WTC11 (cell line): ENCODE measurements at regions not wholly inside any gene's neighbourhood (a gene's known extent, or its start where the extent isn't known, plus 50 kb on each side); places are given as distances from the start of the nearest gene placed in this dataset.

Experiments used
- ATAC-seq: fragments of 200-7000 bp; cut with Tn5 transposase; 2 replicates; pipeline ENCODE4 v1.10.0; 2021; ENCODE audit warnings: mild to moderate bottlenecking, moderate library complexity
- CTCF ChIA-PET: fragments of 300-600 bp; sonication (Branson Sonifier 250); formaldehyde crosslinking; loops from one replicate; lab custom pipeline; 2021; ENCODE audit warnings: antibody characterized with exemption; lab: Charles Lee
- POLR2A ChIA-PET: fragments of 350-600 bp; sonication (Branson Sonifier 250); formaldehyde crosslinking; loops from one replicate; lab custom pipeline; 2021; ENCODE audit warnings: antibody characterized with exemption; lab: Charles Lee
- DNase-seq: peaks from one replicate; pipeline ENCODE4 v3.0.0; 2021; ENCODE audit warnings: low spot score
- H3K27ac Mint-ChIP-seq: 2 replicates; pipeline ENCODE4 v1.8.0; 2021; ENCODE audit warnings: mixed read lengths
- H3K27me3 Mint-ChIP-seq: 2 replicates; pipeline ENCODE4 v1.8.0; 2021; ENCODE audit warnings: low read depth, mild to moderate bottlenecking, moderate library complexity, mixed read lengths
- H3K36me3 Mint-ChIP-seq: 2 replicates; pipeline ENCODE4 v1.8.0; 2021; ENCODE audit warnings: mixed read lengths
- H3K4me1 Mint-ChIP-seq: 2 replicates; pipeline ENCODE4 v1.8.0; 2022; ENCODE audit warnings: mixed read lengths
- H3K4me3 Mint-ChIP-seq: 2 replicates; pipeline ENCODE4 v1.8.0; 2021; ENCODE audit warnings: mild to moderate bottlenecking, moderate library complexity, mixed read lengths
- H3K9me3 Mint-ChIP-seq: 2 replicates; pipeline ENCODE4 v1.8.0; 2021; ENCODE audit warnings: mixed read lengths
- CBFB ChIP-seq: sonication (generic); formaldehyde crosslinking; IDR thresholded peaks from 2 replicates; pipeline ENCODE4 v1.8.1; 2022; ENCODE audit warnings: mild to moderate bottlenecking, low read depth, missing genetic modification reagents
- CDX4 ChIP-seq: fragments of 250-450 bp; sonication (Bioruptor Pico); IDR thresholded peaks from 2 replicates; pipeline ENCODE4 v1.9.0; 2021; ENCODE audit warnings: moderate library complexity, mild to moderate bottlenecking, inconsistent platforms, borderline replicate concordance
- CREM ChIP-seq: sonication (generic); formaldehyde crosslinking; IDR thresholded peaks from 2 replicates; pipeline ENCODE4 v1.8.1; 2022; ENCODE audit warnings: mild to moderate bottlenecking, missing genetic modification reagents, moderate library complexity
- E2F5 ChIP-seq: sonication (generic); formaldehyde crosslinking; IDR thresholded peaks from 2 replicates; pipeline ENCODE4 v1.8.1; 2022; ENCODE audit warnings: mild to moderate bottlenecking, moderate library complexity, missing genetic modification reagents
- EMX1 ChIP-seq: fragments of 250-450 bp; sonication (Bioruptor Pico); IDR thresholded peaks from 2 replicates; pipeline ENCODE4 v1.8.0; 2021; ENCODE audit warnings: mild to moderate bottlenecking
- GABPB1 ChIP-seq: sonication (generic); formaldehyde crosslinking; IDR thresholded peaks from 2 replicates; pipeline ENCODE4 v1.8.1; 2023; ENCODE audit warnings: mild to moderate bottlenecking, missing genetic modification reagents
- JAZF1 ChIP-seq: fragments of 250-450 bp; sonication (Bioruptor Pico); IDR thresholded peaks from 2 replicates; pipeline ENCODE4 v1.9.0; 2021; ENCODE audit warnings: moderate library complexity, mild to moderate bottlenecking, inconsistent platforms
- MYBL2 ChIP-seq: sonication (generic); formaldehyde crosslinking; IDR thresholded peaks from 2 replicates; pipeline ENCODE4 v1.8.1; 2023; ENCODE audit warnings: mild to moderate bottlenecking, moderate library complexity, missing genetic modification reagents
- NFYB ChIP-seq: sonication (generic); formaldehyde crosslinking; conservative IDR thresholded peaks from 2 replicates; pipeline ENCODE4 v1.8.0; 2022; ENCODE audit warnings: low read depth, missing genetic modification reagents
- NR1H2 ChIP-seq: sonication (generic); formaldehyde crosslinking; IDR thresholded peaks from 2 replicates; pipeline ENCODE4 v1.9.0; 2021; ENCODE audit warnings: mild to moderate bottlenecking, moderate library complexity, missing genetic modification reagents
- NR2C2 ChIP-seq: sonication (generic); formaldehyde crosslinking; IDR thresholded peaks from 2 replicates; pipeline ENCODE4 v1.8.0; 2022; ENCODE audit warnings: mild to moderate bottlenecking, missing genetic modification reagents
- OVOL2 ChIP-seq: fragments of 250-450 bp; sonication (Bioruptor Pico); IDR thresholded peaks from 2 replicates; pipeline ENCODE4 v1.9.0; 2021; ENCODE audit warnings: mild to moderate bottlenecking, borderline replicate concordance
- PRRX2 ChIP-seq: fragments of 250-450 bp; sonication (Bioruptor Pico); IDR thresholded peaks from 2 replicates; pipeline ENCODE4 v1.8.0; 2021; ENCODE audit warnings: mild to moderate bottlenecking
- SOX15 ChIP-seq: fragments of 250-450 bp; sonication (Bioruptor Pico); IDR thresholded peaks from 2 replicates; pipeline ENCODE4 v1.9.0; 2021; ENCODE audit warnings: mild to moderate bottlenecking
- TCF7 ChIP-seq: sonication (generic); formaldehyde crosslinking; IDR thresholded peaks from 2 replicates; pipeline ENCODE4 v1.8.0; 2022; ENCODE audit warnings: mild to moderate bottlenecking, low read depth, missing genetic modification reagents, moderate library complexity
- ZNF219 ChIP-seq: sonication (generic); formaldehyde crosslinking; IDR thresholded peaks from 2 replicates; pipeline ENCODE4 v1.8.0; 2023; ENCODE audit warnings: missing genetic modification reagents, mild to moderate bottlenecking, borderline replicate concordance
- ZNF263 ChIP-seq: sonication (generic); formaldehyde crosslinking; IDR thresholded peaks from 2 replicates; pipeline ENCODE4 v1.8.1; 2022; ENCODE audit warnings: low read depth, mild to moderate bottlenecking, moderate library complexity, missing genetic modification reagents
- ZNF416 ChIP-seq: fragments of 250-450 bp; sonication (Bioruptor Pico); IDR thresholded peaks from 2 replicates; pipeline ENCODE4 v1.9.0; 2021; ENCODE audit warnings: mild to moderate bottlenecking, inconsistent platforms
- ZNF671 ChIP-seq: fragments of 250-450 bp; sonication (Bioruptor Pico); IDR thresholded peaks from 2 replicates; pipeline ENCODE4 v1.8.0; 2021; ENCODE audit warnings: mild to moderate bottlenecking
- TF ChIP-seq, protein P1 (sequence below): fragments of 200-600 bp; IDR thresholded peaks from 2 replicates; pipeline ENCODE4 v1.8.0; 2022; ENCODE audit warnings: antibody characterized with exemption
- TF ChIP-seq, protein P2 (sequence below): sonication (generic); formaldehyde crosslinking; IDR thresholded peaks from 2 replicates; pipeline ENCODE4 v1.8.1; 2023; ENCODE audit warnings: mild to moderate bottlenecking, moderate library complexity, missing genetic modification reagents
- TF ChIP-seq, protein P3 (sequence below): sonication (generic); formaldehyde crosslinking; IDR thresholded peaks from 2 replicates; pipeline ENCODE4 v1.8.1; 2023; ENCODE audit warnings: mild to moderate bottlenecking, missing genetic modification reagents, borderline replicate concordance

DNA sequence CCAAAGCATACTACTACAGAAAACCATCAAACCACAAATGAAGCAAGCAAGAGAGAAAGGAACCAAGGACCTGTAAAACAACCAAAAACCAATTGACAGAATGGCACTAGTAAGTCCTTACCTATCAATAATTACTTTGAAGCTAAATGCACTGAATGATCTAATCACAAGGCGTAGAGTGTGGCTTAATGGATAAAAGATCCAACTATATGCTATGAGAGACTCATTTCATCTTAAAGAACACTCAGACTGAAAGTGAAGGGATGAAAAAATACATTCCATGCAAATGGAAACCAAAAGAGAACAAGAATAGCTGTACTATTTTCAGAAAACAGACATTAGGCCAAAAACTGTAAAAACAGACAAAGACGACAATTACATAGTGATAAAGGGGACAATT, 70.7 kb downstream of the CRPPA start:
- DNase-seq: no peak
- H3K4me1 Mint-ChIP-seq: no peaks in the 10 kb centered on the region
- POLR2A ChIA-PET: no interaction called here
- H3K9me3 Mint-ChIP-seq: peaks cover 21% of the 10 kb centered on the region
- no peaks in the 10 kb centered on the region for H3K27me3 Mint-ChIP-seq
- H3K36me3 Mint-ChIP-seq: no peaks in the 10 kb centered on the region; the same call in 1 of the 2 replicates
- TF ChIP-seq, protein P1, sequence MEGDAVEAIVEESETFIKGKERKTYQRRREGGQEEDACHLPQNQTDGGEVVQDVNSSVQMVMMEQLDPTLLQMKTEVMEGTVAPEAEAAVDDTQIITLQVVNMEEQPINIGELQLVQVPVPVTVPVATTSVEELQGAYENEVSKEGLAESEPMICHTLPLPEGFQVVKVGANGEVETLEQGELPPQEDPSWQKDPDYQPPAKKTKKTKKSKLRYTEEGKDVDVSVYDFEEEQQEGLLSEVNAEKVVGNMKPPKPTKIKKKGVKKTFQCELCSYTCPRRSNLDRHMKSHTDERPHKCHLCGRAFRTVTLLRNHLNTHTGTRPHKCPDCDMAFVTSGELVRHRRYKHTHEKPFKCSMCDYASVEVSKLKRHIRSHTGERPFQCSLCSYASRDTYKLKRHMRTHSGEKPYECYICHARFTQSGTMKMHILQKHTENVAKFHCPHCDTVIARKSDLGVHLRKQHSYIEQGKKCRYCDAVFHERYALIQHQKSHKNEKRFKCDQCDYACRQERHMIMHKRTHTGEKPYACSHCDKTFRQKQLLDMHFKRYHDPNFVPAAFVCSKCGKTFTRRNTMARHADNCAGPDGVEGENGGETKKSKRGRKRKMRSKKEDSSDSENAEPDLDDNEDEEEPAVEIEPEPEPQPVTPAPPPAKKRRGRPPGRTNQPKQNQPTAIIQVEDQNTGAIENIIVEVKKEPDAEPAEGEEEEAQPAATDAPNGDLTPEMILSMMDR: no peak
- TF ChIP-seq TCF7 (no peak), CREM (CRISPR knock-in tag) (no peak), CBFB (CRISPR knock-in tag) (no peak), JAZF1 (no peak)
- TF ChIP-seq, protein P2, sequence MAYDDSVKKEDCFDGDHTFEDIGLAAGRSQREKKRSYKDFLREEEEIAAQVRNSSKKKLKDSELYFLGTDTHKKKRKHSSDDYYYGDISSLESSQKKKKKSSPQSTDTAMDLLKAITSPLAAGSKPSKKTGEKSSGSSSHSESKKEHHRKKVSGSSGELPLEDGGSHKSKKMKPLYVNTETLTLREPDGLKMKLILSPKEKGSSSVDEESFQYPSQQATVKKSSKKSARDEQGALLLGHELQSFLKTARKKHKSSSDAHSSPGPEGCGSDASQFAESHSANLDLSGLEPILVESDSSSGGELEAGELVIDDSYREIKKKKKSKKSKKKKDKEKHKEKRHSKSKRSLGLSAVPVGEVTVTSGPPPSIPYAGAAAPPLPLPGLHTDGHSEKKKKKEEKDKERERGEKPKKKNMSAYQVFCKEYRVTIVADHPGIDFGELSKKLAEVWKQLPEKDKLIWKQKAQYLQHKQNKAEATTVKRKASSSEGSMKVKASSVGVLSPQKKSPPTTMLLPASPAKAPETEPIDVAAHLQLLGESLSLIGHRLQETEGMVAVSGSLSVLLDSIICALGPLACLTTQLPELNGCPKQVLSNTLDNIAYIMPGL (CRISPR knock-in tag): no peak
- CTCF ChIA-PET: no interaction called here
- H3K27ac Mint-ChIP-seq: no peak overlapping the region
- H3K4me3 Mint-ChIP-seq: no peak overlapping the region
- ATAC-seq: no peak

DNA sequence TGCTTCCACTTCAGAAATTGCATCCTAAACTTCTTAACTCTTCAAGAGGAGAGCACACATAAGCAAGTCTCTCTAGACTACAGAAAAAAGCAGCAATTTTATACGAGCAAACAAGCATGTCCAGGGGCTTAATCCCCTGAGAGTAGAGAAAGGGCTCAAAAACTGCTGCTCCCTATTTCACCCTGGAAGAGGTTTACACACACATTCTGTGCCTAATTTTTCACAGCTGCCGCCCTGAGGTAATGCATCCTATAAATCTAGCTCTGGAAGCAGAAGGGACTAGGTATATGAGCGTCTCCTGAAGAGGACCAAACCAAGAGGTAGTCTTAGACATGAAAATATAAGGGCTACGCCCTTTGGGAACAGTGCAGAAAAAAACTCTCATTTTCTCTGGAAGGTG, 73.1 kb downstream of the CRPPA start:
- ATAC-seq (no peak), DNase-seq (no peak)
- Mint-ChIP-seq H3K4me1 (no peaks in the 10 kb centered on the region), H3K27me3 (no peaks in the 10 kb centered on the region; the same call in 1 of the 2 replicates), H3K4me3 (no peak overlapping the region), H3K9me3 (peaks cover 38% of the 10 kb centered on the region), H3K27ac (no peak overlapping the region), H3K36me3 (peaks cover 9% of the 10 kb centered on the region)
- CTCF ChIA-PET: no interaction called here
- TF ChIP-seq ZNF263 (CRISPR knock-in tag) (no peak), ZNF416 (no peak), E2F5 (no peak), MYBL2 (CRISPR knock-in tag) (no peak), PRRX2 (CRISPR knock-in tag) (no peak), TCF7 (no peak), NR2C2 (CRISPR knock-in tag) (no peak), OVOL2 (CRISPR knock-in tag) (no peak), ZNF219 (CRISPR knock-in tag) (no peak), CDX4 (CRISPR knock-in tag) (no peak), NFYB (CRISPR knock-in tag) (no peak), GABPB1 (CRISPR knock-in tag) (no peak), SOX15 (no peak), ZNF671 (CRISPR knock-in tag) (no peak), EMX1 (CRISPR knock-in tag) (no peak), NR1H2 (CRISPR knock-in tag) (no peak)
- TF ChIP-seq, protein P3, sequence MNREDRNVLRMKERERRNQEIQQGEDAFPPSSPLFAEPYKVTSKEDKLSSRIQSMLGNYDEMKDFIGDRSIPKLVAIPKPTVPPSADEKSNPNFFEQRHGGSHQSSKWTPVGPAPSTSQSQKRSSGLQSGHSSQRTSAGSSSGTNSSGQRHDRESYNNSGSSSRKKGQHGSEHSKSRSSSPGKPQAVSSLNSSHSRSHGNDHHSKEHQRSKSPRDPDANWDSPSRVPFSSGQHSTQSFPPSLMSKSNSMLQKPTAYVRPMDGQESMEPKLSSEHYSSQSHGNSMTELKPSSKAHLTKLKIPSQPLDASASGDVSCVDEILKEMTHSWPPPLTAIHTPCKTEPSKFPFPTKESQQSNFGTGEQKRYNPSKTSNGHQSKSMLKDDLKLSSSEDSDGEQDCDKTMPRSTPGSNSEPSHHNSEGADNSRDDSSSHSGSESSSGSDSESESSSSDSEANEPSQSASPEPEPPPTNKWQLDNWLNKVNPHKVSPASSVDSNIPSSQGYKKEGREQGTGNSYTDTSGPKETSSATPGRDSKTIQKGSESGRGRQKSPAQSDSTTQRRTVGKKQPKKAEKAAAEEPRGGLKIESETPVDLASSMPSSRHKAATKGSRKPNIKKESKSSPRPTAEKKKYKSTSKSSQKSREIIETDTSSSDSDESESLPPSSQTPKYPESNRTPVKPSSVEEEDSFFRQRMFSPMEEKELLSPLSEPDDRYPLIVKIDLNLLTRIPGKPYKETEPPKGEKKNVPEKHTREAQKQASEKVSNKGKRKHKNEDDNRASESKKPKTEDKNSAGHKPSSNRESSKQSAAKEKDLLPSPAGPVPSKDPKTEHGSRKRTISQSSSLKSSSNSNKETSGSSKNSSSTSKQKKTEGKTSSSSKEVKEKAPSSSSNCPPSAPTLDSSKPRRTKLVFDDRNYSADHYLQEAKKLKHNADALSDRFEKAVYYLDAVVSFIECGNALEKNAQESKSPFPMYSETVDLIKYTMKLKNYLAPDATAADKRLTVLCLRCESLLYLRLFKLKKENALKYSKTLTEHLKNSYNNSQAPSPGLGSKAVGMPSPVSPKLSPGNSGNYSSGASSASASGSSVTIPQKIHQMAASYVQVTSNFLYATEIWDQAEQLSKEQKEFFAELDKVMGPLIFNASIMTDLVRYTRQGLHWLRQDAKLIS (CRISPR knock-in tag): no peak
- POLR2A ChIA-PET: no interaction called here
